GM23248 (cell line): ENCODE measurements at regions not wholly inside any gene's neighbourhood (a gene's known extent, or its start where the extent isn't known, plus 50 kb on each side); places are given as distances from the start of the nearest gene placed in this dataset.
"Not testable (repeated sequence)": the region's sequence is repeated elsewhere in the genome, so short reads cannot be mapped to it uniquely, and the experiment has no call there.

Experiments used
- EZH2 ChIP-seq: fragments of 200-600 bp; sonication (generic); IDR thresholded peaks from 2 replicates; pipeline ENCODE4 v1.6.1; 2018; ENCODE audit warnings: antibody characterized with exemption, mild to moderate bottlenecking; ENCODE audit not compliant: insufficient read depth, poor library complexity, severe bottlenecking
- EZH2phosphoT487 ChIP-seq: fragments of 200-600 bp; sonication (generic); IDR thresholded peaks from 2 replicates; pipeline ENCODE4 v1.6.1; 2018; ENCODE audit warnings: antibody characterized with exemption, moderate library complexity, mild to moderate bottlenecking, low read depth; ENCODE audit not compliant: insufficient read depth

- TF ChIP-seq EZH2, EZH2phosphoT487: not testable (repeated sequence)
Observed at GRCh38 chr4:49288796-49289195, 302.7 kb downstream of the CWH43 start.
